ENCODE measurements at regions not wholly inside any gene's neighbourhood (a gene's known extent, or its start where the extent isn't known, plus 50 kb on each side); places are given as distances from the start of the nearest gene placed in this dataset.

DNA sequence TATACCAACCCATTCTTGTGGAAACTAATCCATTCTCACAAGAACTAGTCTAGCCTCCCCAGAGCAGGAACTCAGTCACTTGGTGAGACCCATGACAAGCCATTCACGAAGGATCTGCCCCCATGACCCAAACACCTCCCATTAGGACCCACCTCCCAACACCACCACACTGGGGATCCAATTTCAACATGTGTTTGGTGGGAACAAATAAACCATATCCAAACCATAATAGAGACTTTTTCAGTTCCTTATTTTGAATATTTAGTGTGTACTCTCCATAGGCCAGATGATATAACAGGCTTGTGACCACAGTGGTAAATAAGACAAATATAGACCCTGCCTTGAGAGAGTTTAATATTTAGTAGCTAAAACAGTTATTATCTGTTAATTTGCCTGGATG is 227.5 kb upstream of the SERP2 start:
- TF ChIP-seq, protein P1, sequence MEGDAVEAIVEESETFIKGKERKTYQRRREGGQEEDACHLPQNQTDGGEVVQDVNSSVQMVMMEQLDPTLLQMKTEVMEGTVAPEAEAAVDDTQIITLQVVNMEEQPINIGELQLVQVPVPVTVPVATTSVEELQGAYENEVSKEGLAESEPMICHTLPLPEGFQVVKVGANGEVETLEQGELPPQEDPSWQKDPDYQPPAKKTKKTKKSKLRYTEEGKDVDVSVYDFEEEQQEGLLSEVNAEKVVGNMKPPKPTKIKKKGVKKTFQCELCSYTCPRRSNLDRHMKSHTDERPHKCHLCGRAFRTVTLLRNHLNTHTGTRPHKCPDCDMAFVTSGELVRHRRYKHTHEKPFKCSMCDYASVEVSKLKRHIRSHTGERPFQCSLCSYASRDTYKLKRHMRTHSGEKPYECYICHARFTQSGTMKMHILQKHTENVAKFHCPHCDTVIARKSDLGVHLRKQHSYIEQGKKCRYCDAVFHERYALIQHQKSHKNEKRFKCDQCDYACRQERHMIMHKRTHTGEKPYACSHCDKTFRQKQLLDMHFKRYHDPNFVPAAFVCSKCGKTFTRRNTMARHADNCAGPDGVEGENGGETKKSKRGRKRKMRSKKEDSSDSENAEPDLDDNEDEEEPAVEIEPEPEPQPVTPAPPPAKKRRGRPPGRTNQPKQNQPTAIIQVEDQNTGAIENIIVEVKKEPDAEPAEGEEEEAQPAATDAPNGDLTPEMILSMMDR (IDR thresholded peaks at IDR 0.05): no peak
- no peak for TF ChIP-seq ZFX (IDR thresholded peaks at IDR 0.05; ENCODE audit: borderline replicate concordance)

All from 22Rv1 (cell line).